A549 (cell line): ENCODE measurements at regions not wholly inside any gene's neighbourhood (a gene's known extent, or its start where the extent isn't known, plus 50 kb on each side); places are given as distances from the start of the nearest gene placed in this dataset.

Source experiments
- CEBPB ChIP-seq, 2 experiments: fragments of >200 bp in 1 of 2; sonication (Bioruptor Twin) in 1 of 2; formaldehyde crosslinking in 1 of 2; IDR thresholded peaks; 2 replicates each; pipeline ENCODE4 v1.6.1; 2012 to 2016
- CHD2 ChIP-seq: fragments of 150-350 bp; IDR thresholded peaks from 2 replicates; pipeline ENCODE4 v1.6.1; 2014; ENCODE audit warnings: low read length; ENCODE audit not compliant: partially characterized antibody
- EP300 ChIP-seq, 2 experiments: fragments of >200 bp; sonication (Bioruptor Twin); formaldehyde crosslinking; IDR thresholded peaks; 2 replicates in 1 of 2; 3 replicates in 1 of 2; pipeline ENCODE4 v1.6.1; 2016 to 2017
- MAZ ChIP-seq: fragments of 150-350 bp; IDR thresholded peaks from 2 replicates; pipeline ENCODE4 v1.6.1; 2014; ENCODE audit warnings: antibody characterized with exemption, low read depth, low read length, borderline replicate concordance
- MYC ChIP-seq: IDR thresholded peaks from 2 replicates; pipeline ENCODE4 v1.6.1; 2012; ENCODE audit warnings: mild to moderate bottlenecking, inconsistent platforms, low read length, improper control_type of control experiment, borderline replicate concordance
- POLR2A ChIP-seq: IDR thresholded peaks from 2 replicates; pipeline ENCODE4 v1.6.1; 2012; ENCODE audit warnings: mild to moderate bottlenecking, low read length
- RFX5 ChIP-seq: fragments of 450-650 bp; IDR thresholded peaks from 2 replicates; pipeline ENCODE4 v1.7.1; 2014; ENCODE audit warnings: antibody characterized with exemption, mild to moderate bottlenecking, moderate library complexity
- ZFP36 ChIP-seq: fragments of 450-650 bp; IDR thresholded peaks from 2 replicates; pipeline ENCODE4 v1.6.1; 2014; ENCODE audit warnings: borderline replicate concordance; ENCODE audit not compliant: partially characterized antibody
- TF ChIP-seq, protein P1 (sequence below): fragments of >200 bp; sonication (Bioruptor Twin); formaldehyde crosslinking; IDR thresholded peaks from 3 replicates; pipeline ENCODE4 v1.5.1; 2016
- TF ChIP-seq, protein P2 (sequence below): fragments of 150-350 bp; IDR thresholded peaks from 2 replicates; pipeline ENCODE4 v1.6.1; 2014; ENCODE audit warnings: low read depth, mild to moderate bottlenecking, low read length
- TF ChIP-seq, protein P3 (sequence below): fragments of 250-450 bp; sonication (Bioruptor Pico); IDR thresholded peaks from 2 replicates; pipeline ENCODE4 v1.5.0; 2020; ENCODE audit warnings: low read depth, mild to moderate bottlenecking, moderate library complexity
- TF ChIP-seq, protein P4 (sequence below): IDR thresholded peaks from 2 replicates; pipeline ENCODE4 v1.6.1; 2012
- TF ChIP-seq, protein P5 (sequence below): fragments of 450-650 bp; IDR thresholded peaks from 2 replicates; pipeline ENCODE4 v1.6.1; 2014; ENCODE audit warnings: antibody characterized with exemption

DNA sequence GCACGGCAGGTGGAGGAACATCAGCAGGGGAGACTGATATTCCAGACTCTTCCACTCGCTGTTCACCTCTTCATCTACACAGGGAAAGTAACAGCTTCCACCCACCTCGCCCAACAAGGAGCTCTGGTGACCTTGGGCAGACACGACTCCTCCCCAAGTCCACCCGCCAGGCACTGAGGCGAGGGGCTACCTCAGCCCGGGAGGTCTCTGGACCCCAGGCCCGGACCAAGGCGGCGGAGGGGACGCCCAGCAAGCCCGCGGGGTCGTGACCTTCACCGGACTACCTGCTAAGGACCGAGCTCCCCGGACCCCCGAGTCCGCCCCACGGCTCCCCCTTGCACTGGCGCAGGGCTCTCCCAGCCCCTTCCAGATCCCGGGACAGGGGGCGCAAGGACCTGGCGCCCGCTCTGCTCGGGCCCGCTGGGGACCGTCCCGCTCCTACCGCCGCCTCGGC is 70.2 kb upstream of the LPCAT1 start:
- TF ChIP-seq, protein P1, sequence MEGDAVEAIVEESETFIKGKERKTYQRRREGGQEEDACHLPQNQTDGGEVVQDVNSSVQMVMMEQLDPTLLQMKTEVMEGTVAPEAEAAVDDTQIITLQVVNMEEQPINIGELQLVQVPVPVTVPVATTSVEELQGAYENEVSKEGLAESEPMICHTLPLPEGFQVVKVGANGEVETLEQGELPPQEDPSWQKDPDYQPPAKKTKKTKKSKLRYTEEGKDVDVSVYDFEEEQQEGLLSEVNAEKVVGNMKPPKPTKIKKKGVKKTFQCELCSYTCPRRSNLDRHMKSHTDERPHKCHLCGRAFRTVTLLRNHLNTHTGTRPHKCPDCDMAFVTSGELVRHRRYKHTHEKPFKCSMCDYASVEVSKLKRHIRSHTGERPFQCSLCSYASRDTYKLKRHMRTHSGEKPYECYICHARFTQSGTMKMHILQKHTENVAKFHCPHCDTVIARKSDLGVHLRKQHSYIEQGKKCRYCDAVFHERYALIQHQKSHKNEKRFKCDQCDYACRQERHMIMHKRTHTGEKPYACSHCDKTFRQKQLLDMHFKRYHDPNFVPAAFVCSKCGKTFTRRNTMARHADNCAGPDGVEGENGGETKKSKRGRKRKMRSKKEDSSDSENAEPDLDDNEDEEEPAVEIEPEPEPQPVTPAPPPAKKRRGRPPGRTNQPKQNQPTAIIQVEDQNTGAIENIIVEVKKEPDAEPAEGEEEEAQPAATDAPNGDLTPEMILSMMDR: no peak
- TF ChIP-seq, protein P2, sequence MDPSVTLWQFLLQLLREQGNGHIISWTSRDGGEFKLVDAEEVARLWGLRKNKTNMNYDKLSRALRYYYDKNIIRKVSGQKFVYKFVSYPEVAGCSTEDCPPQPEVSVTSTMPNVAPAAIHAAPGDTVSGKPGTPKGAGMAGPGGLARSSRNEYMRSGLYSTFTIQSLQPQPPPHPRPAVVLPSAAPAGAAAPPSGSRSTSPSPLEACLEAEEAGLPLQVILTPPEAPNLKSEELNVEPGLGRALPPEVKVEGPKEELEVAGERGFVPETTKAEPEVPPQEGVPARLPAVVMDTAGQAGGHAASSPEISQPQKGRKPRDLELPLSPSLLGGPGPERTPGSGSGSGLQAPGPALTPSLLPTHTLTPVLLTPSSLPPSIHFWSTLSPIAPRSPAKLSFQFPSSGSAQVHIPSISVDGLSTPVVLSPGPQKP: no peak
- TF ChIP-seq, protein P3, sequence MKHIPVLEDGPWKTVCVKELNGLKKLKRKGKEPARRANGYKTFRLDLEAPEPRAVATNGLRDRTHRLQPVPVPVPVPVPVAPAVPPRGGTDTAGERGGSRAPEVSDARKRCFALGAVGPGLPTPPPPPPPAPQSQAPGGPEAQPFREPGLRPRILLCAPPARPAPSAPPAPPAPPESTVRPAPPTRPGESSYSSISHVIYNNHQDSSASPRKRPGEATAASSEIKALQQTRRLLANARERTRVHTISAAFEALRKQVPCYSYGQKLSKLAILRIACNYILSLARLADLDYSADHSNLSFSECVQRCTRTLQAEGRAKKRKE (CRISPR knock-in tag): no peak
- TF ChIP-seq, protein P4, sequence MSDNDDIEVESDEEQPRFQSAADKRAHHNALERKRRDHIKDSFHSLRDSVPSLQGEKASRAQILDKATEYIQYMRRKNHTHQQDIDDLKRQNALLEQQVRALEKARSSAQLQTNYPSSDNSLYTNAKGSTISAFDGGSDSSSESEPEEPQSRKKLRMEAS: no peak
- TF ChIP-seq RFX5 (no peak), POLR2A (no peak), CHD2 (no peak), MYC (no peak), CEBPB (IDR thresholded peaks at IDR 0.05) (no peak), EP300 (IDR thresholded peaks at IDR 0.05) (no peak), MAZ (no peak), ZFP36 (no peak)
- TF ChIP-seq, protein P5, sequence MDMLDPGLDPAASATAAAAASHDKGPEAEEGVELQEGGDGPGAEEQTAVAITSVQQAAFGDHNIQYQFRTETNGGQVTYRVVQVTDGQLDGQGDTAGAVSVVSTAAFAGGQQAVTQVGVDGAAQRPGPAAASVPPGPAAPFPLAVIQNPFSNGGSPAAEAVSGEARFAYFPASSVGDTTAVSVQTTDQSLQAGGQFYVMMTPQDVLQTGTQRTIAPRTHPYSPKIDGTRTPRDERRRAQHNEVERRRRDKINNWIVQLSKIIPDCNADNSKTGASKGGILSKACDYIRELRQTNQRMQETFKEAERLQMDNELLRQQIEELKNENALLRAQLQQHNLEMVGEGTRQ: no peak
